Upper lobe of left lung (tissue), 6 donors: ENCODE measurements at regions not wholly inside any gene's neighbourhood (a gene's known extent, or its start where the extent isn't known, plus 50 kb on each side); places are given as distances from the start of the nearest gene placed in this dataset.
"Not testable (repeated sequence)": the region's sequence is repeated elsewhere in the genome, so short reads cannot be mapped to it uniquely, and the experiment has no call there.

ENCODE experiments used
- ATAC-seq, 2 donors: fragments of 200-7000 bp; cut with Tn5 transposase; one replicate each; pipeline ENCODE4 v1.9.1; 2022; ENCODE audit warnings: mild to moderate bottlenecking in 2 of 2, moderate library complexity in 2 of 2; ENCODE audit not compliant: low FRiP score in 2 of 2
- DNase-seq, 2 donors: peaks; one replicate each; pipeline ENCODE4 v3.0.0-alpha.2; 2019 to 2020
- H3K27ac ChIP-seq, 4 donors: fragments of 200-600 bp; sonication (generic); one replicate each; pipeline ENCODE4 v1.5.1; 2016 to 2019
- H3K27me3 ChIP-seq, 4 donors: fragments of 200-600 bp; sonication (generic); one replicate each; pipeline ENCODE4 v1.5.1; 2017 to 2019
- H3K36me3 ChIP-seq, 4 donors: fragments of 200-600 bp; sonication (generic); one replicate each; pipeline ENCODE4 v1.5.1; 2016 to 2019
- H3K4me1 ChIP-seq, 4 donors: fragments of 200-600 bp; sonication (generic); one replicate each; pipeline ENCODE4 v1.5.1; 2018 to 2019
- H3K4me3 ChIP-seq, 4 donors: fragments of 200-600 bp; sonication (generic); one replicate each; pipeline ENCODE4 v1.5.1; 2017 to 2019; ENCODE audit warnings: mild to moderate bottlenecking in 2 of 4, moderate library complexity in 1 of 4
- H3K9me3 ChIP-seq, 4 donors: fragments of 200-600 bp; sonication (generic); one replicate each; pipeline ENCODE4 v1.5.1; 2018 to 2019
- WGBS, 2 donors: methylation state at CpG; one replicate each; pipeline ENCODE4 v1.1.5; 2017 to 2018; 5-methylcytosine and 5-hydroxymethylcytosine counted together
- donor health status: DM: no; HTN: no; CAD: no; lungs with moderate emphysema.
- donor health status: DM: no; HTN: yes; CAD: no; lungs with severe emphysema.

- not testable (repeated sequence) for H3K36me3 ChIP-seq, H3K9me3 ChIP-seq, ATAC-seq, H3K4me3 ChIP-seq, H3K27ac ChIP-seq, H3K27me3 ChIP-seq, H3K4me1 ChIP-seq
- DNase-seq: peak in 1 of 2 donors; percentile 49
- 54 to 84% methylated on average over 6 to 9 of the region's 26 CpGs for whole genome bisulfite sequencing, 2 donors
Observed at GRCh38 chr13:18408205-18408604, 773.4 kb downstream of the TUBA3C start.
